Colonic mucosa (tissue), 4 donors: ENCODE measurements at regions not wholly inside any gene's neighbourhood (a gene's known extent, or its start where the extent isn't known, plus 50 kb on each side); places are given as distances from the start of the nearest gene placed in this dataset.

Source experiments
- DNase-seq: peaks from one replicate; pipeline ENCODE4 v3.0.0-alpha.2; 2020
- H3K27ac ChIP-seq: fragments of 200-600 bp; one replicate; pipeline ENCODE4 v1.8.0; 2021
- H3K27me3 ChIP-seq: fragments of 200-600 bp; one replicate; pipeline ENCODE4 v1.8.0; 2021
- H3K36me3 ChIP-seq: fragments of 200-600 bp; one replicate; pipeline ENCODE4 v1.8.0; 2021
- H3K4me1 ChIP-seq: fragments of 200-600 bp; one replicate; pipeline ENCODE4 v1.8.0; 2021; ENCODE audit warnings: mild to moderate bottlenecking
- H3K4me3 ChIP-seq: fragments of 200-600 bp; one replicate; pipeline ENCODE4 v1.8.0; 2021
- H3K9ac ChIP-seq, 2 donors: one replicate each; pipeline ENCODE4 v1.7.0; 2013; ENCODE audit warnings: control low read depth in 2 of 2, low read depth in 2 of 2, low read length in 2 of 2
- H3K9me3 ChIP-seq: fragments of 200-600 bp; one replicate; pipeline ENCODE4 v1.8.0; 2021
- CTCF ChIP-seq: fragments of 200-600 bp; IDR thresholded peaks from one replicate; pipeline ENCODE4 v1.8.0; 2022; ENCODE audit warnings: antibody characterized with exemption, mild to moderate bottlenecking
- intact Hi-C: fragments of 100-400 bp; cut with DNase I; formaldehyde crosslinking; loops from one replicate; pipeline ENCODE4 v1.14.1; 2022
- donor health status: healthy.
- donor health status: DM: no; HTN: no; CAD: no.
- donor health status: DM: no; HTN: no; CAD: no.

DNA sequence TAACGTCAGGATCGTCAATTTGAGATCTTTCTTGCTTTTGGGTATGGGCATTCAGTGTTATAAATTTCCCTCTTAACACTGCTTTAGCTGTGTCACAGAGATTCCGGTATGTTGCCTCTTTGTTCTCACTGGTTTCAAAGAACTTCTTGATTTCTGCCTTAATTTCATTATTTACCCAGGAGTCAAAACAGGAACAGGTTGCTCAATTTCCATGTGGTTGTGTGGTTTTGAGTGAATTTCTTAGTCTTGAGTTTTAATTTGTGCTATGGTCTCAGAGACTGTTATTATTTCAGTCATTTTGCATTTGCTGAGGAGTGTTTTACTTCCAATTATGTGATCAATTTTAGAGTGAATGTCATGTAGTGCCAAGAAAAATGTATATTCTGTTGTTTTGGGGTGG is 153.1 kb downstream of the PCDH17 start:
- Histone ChIP-seq H3K4me3 (no peak overlapping the region), H3K9me3 (no peaks in the 10 kb centered on the region), H3K9ac (no peak overlapping the region), H3K4me1 (no peaks in the 10 kb centered on the region), H3K27me3 (no peaks in the 10 kb centered on the region), H3K36me3 (no peaks in the 10 kb centered on the region), H3K27ac (no peak overlapping the region)
- DNase-seq, result no peak
- TF ChIP-seq CTCF, result no peak
- intact Hi-C loops, result no loop called here

- Histone ChIP-seq H3K36me3 (no peaks in the 10 kb centered on the region), H3K4me1 (no peaks in the 10 kb centered on the region), H3K9me3 (no peaks in the 10 kb centered on the region), H3K4me3 (no peak overlapping the region), H3K9ac (no peak overlapping the region), H3K27me3 (no peaks in the 10 kb centered on the region), H3K27ac (no peak overlapping the region)
- TF ChIP-seq CTCF, result no peak
- no peak for DNase-seq
- intact Hi-C loops, result no loop called here
Measured at GRCh38 chr13:57787058-57787791, 155.7 kb downstream of the PCDH17 start.

DNA sequence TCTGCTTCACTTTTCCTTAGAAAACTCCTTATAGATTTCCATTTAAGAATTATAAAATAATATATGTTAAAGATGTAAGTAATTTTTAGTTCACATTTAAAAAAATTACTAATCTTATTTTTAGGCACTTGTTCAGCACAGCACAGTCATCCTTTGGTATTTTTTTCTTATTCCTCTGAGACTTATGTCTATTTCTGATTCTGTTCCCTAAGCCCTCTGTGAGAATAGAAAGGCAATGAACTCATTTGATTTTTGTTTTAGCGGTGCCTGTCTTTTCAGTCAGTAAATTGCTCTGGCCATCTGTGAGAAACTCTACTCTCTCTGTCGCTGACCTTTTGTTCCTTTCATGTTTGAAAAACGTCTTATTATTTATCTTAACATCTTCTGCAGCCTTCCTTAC is 168.1 kb downstream of the PCDH17 start:
- TF ChIP-seq CTCF, result no peak
- no peaks in the 10 kb centered on the region for H3K36me3 ChIP-seq
- intact Hi-C loops, result no loop called here
- no peak for DNase-seq
- no peaks in the 10 kb centered on the region for H3K27me3 ChIP-seq
- H3K4me3 ChIP-seq, result no peak overlapping the region
- no peak overlapping the region for H3K27ac ChIP-seq
- H3K9me3 ChIP-seq, result no peaks in the 10 kb centered on the region
- H3K9ac ChIP-seq, result no peak overlapping the region
- no peaks in the 10 kb centered on the region for H3K4me1 ChIP-seq

DNA sequence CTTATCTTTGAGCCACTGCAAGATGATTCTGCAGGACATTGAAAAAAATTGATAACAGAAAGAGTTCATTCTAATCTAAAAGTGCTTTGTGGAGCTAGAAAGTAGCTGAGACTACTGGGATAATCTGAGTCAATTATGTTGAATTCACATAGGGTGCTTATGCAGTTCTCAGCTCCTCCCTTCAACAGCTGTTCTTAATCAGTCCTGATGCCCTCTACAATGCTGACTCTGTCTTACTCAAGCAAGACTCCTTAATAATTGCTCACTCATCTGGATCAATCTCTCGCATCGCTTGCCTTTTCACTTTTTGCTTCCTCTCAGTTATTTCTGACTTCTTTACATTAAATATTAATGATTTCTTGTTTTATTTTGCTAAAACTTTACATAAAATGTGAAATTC is 182.1 kb downstream of the PCDH17 start:
- Histone ChIP-seq H3K36me3 (no peaks in the 10 kb centered on the region), H3K27me3 (no peaks in the 10 kb centered on the region), H3K27ac (no peak overlapping the region), H3K4me3 (no peak overlapping the region), H3K9me3 (no peaks in the 10 kb centered on the region), H3K9ac (no peak overlapping the region), H3K4me1 (no peaks in the 10 kb centered on the region)
- intact Hi-C loops, result no loop called here
- no peak for DNase-seq
- no peak for TF ChIP-seq CTCF

DNA sequence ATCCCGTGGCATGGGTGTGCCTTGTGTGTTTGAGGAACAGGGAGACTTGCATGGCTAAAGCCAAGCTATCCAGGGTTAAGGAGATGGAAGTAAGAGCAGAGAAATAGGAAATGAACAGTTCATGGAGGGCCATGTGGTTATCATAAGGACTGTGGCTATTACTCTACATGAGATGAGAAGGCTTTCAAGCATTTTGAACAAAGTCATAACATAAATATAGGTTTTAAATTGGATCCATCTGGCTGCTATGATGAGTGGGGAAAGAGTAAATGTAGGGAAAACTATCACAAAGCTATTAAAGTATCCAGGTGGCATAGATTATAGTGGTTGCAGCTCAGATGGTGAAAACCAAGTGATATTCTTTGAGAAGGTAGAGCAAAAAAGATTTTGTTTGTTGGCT is 184.1 kb downstream of the PCDH17 start:
- intact Hi-C loops, result no loop called here
- H3K9me3 ChIP-seq, result no peaks in the 10 kb centered on the region
- TF ChIP-seq CTCF, result no peak
- H3K27me3 ChIP-seq, result no peaks in the 10 kb centered on the region
- H3K4me3 ChIP-seq, result no peak overlapping the region
- H3K36me3 ChIP-seq, result no peaks in the 10 kb centered on the region
- no peak overlapping the region for H3K27ac ChIP-seq
- no peak overlapping the region for H3K9ac ChIP-seq
- no peaks in the 10 kb centered on the region for H3K4me1 ChIP-seq
- DNase-seq, result no peak
